ENCODE measurements at regions not wholly inside any gene's neighbourhood (a gene's known extent, or its start where the extent isn't known, plus 50 kb on each side); places are given as distances from the start of the nearest gene placed in this dataset.

DNA sequence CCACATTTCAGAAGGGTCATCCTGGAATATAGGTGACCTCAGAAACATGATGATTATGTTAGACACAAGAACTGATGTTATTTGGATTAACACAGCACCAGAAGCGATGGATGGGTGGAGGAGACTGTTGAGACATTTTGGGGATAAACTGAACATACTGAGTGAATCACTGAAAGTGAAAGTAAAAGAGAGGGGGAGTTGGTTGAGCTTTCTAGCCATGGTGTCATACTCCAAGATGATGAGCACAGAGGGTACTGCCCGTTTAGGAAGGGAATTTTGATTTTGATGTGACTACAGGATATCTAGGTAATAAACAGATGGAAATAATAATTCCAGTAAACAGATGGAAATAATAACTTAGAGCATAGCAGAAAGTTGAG is 248.0 kb upstream of the NPY start:
- no peak for TF ChIP-seq POLR2A (IDR thresholded peaks at IDR 0.05; ENCODE audit: low read depth, low read length)
- TF ChIP-seq, protein P1, sequence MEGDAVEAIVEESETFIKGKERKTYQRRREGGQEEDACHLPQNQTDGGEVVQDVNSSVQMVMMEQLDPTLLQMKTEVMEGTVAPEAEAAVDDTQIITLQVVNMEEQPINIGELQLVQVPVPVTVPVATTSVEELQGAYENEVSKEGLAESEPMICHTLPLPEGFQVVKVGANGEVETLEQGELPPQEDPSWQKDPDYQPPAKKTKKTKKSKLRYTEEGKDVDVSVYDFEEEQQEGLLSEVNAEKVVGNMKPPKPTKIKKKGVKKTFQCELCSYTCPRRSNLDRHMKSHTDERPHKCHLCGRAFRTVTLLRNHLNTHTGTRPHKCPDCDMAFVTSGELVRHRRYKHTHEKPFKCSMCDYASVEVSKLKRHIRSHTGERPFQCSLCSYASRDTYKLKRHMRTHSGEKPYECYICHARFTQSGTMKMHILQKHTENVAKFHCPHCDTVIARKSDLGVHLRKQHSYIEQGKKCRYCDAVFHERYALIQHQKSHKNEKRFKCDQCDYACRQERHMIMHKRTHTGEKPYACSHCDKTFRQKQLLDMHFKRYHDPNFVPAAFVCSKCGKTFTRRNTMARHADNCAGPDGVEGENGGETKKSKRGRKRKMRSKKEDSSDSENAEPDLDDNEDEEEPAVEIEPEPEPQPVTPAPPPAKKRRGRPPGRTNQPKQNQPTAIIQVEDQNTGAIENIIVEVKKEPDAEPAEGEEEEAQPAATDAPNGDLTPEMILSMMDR (conservative IDR thresholded peaks at IDR 0.05; ENCODE audit: low read depth, low read length), result no peak
- TF ChIP-seq CEBPB (IDR thresholded peaks at IDR 0.05; ENCODE audit: low read depth, low read length), result no peak

Data from IMR-90 (cell line).